ENCODE measurements at regions not wholly inside any gene's neighbourhood (a gene's known extent, or its start where the extent isn't known, plus 50 kb on each side); places are given as distances from the start of the nearest gene placed in this dataset.

- TF ChIP-seq CTCF (IDR thresholded peaks at IDR 0.05; ENCODE audit: low read depth, low read length) (no peak), POLR2A (IDR thresholded peaks at IDR 0.05; ENCODE audit: extremely low read depth, insufficient read length) (no peak)
Observed at GRCh38 chr5:24742334-24742733, 97.6 kb upstream of the CDH10 start.

All from NB4 (cell line).